HepG2 (cell line): ENCODE measurements at regions not wholly inside any gene's neighbourhood (a gene's known extent, or its start where the extent isn't known, plus 50 kb on each side); places are given as distances from the start of the nearest gene placed in this dataset.

Experiments
- BHLHE40 ChIP-seq: IDR thresholded peaks from 2 replicates; pipeline ENCODE4 v1.6.1; 2011; ENCODE audit warnings: low read length, improper control_type of control experiment
- GLI4 ChIP-seq: sonication (generic); formaldehyde crosslinking; IDR thresholded peaks from 2 replicates; pipeline ENCODE4 v1.5.1; 2020; ENCODE audit warnings: missing genetic modification reagents, mild to moderate bottlenecking, moderate library complexity, borderline replicate concordance
- HOXA7 ChIP-seq: sonication (generic); formaldehyde crosslinking; IDR thresholded peaks from 2 replicates; pipeline ENCODE4 v1.8.1; 2022; ENCODE audit warnings: mild to moderate bottlenecking, missing genetic modification reagents, moderate library complexity
- KLF13 ChIP-seq: sonication (generic); formaldehyde crosslinking; IDR thresholded peaks from 2 replicates; pipeline ENCODE4 v1.4.0; 2020; ENCODE audit warnings: mild to moderate bottlenecking, missing genetic modification reagents
- NBN ChIP-seq: fragments of 450-650 bp; conservative IDR thresholded peaks from 2 replicates; pipeline ENCODE4 v1.6.1; 2017
- POLR2A ChIP-seq, 2 experiments: IDR thresholded peaks; 2 replicates each; pipeline ENCODE4 v1.6.1; 2011; ENCODE audit warnings: low read depth in 2 of 2, low read length in 2 of 2, mild to moderate bottlenecking in 1 of 2, moderate library complexity in 1 of 2; ENCODE audit not compliant: insufficient read depth in 1 of 2
- SOX6 ChIP-seq, 2 experiments: fragments of 450-650 bp in 1 of 2; sonication (generic) in 1 of 2; formaldehyde crosslinking in 1 of 2; IDR thresholded peaks; 2 replicates each; pipeline versions ENCODE4 v1.4.0 to v1.6.1; 2017 to 2020; ENCODE audit warnings: antibody characterized with exemption in 1 of 2, mild to moderate bottlenecking in 1 of 2, missing genetic modification reagents in 1 of 2
- THYN1 ChIP-seq: sonication (generic); formaldehyde crosslinking; IDR thresholded peaks from 2 replicates; pipeline ENCODE4 v1.8.1; 2023; ENCODE audit warnings: low read depth, mild to moderate bottlenecking, moderate library complexity, missing genetic modification reagents, borderline replicate concordance
- ZNF572 ChIP-seq: sonication (generic); formaldehyde crosslinking; IDR thresholded peaks from 2 replicates; pipeline ENCODE4 v1.5.1; 2020; ENCODE audit warnings: mild to moderate bottlenecking, missing genetic modification reagents
- ZNF780A ChIP-seq: sonication (generic); formaldehyde crosslinking; IDR thresholded peaks from 2 replicates; pipeline ENCODE4 v1.8.0; 2022; ENCODE audit warnings: mild to moderate bottlenecking, missing genetic modification reagents, moderate library complexity
- ZSCAN25 ChIP-seq: sonication (generic); formaldehyde crosslinking; IDR thresholded peaks from 2 replicates; pipeline ENCODE4 v1.8.0; 2022; ENCODE audit warnings: mild to moderate bottlenecking, missing genetic modification reagents
- TF ChIP-seq, protein P1 (sequence below): conservative IDR thresholded peaks from 2 replicates; pipeline ENCODE4 v1.6.1; 2018; ENCODE audit warnings: missing genetic modification reagents
- TF ChIP-seq, protein P2 (sequence below): sonication (generic); formaldehyde crosslinking; IDR thresholded peaks from 2 replicates; pipeline ENCODE4 v1.5.0; 2020; ENCODE audit warnings: mild to moderate bottlenecking, missing genetic modification reagents, moderate library complexity
- TF ChIP-seq, protein P3 (sequence below): sonication (generic); formaldehyde crosslinking; IDR thresholded peaks from 2 replicates; pipeline ENCODE4 v1.5.1; 2020; ENCODE audit warnings: mild to moderate bottlenecking, missing genetic modification reagents, moderate library complexity

DNA sequence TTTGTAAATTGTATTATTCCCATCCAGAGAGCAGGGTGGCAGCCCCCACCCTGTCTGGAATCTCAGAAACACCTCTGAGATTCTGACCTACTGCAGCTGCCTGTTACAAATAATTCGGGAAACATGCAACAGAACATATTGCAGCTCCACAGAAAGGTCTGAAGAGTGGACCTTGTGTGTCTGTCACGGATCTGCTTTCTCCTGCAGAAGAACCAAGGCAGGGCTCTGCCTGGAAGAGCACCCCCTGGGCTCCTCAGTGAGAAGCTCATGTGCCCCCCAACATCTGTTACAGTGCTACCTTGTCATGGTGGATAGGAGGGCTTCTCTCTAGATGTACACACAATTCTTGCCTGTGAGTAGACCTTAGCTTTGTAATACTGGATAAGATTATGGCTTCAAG is 286.6 kb upstream of the GATB start:
- TF ChIP-seq, protein P1, sequence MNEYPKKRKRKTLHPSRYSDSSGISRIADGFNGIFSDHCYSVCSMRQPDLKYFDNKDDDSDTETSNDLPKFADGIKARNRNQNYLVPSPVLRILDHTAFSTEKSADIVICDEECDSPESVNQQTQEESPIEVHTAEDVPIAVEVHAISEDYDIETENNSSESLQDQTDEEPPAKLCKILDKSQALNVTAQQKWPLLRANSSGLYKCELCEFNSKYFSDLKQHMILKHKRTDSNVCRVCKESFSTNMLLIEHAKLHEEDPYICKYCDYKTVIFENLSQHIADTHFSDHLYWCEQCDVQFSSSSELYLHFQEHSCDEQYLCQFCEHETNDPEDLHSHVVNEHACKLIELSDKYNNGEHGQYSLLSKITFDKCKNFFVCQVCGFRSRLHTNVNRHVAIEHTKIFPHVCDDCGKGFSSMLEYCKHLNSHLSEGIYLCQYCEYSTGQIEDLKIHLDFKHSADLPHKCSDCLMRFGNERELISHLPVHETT (CRISPR knock-in tag) = no peak
- TF ChIP-seq ZSCAN25 (no peak), POLR2A (IDR thresholded peaks at IDR 0.05; ENCODE audit: insufficient read depth in 1 of 2, low read depth in 2 of 2, low read length in 2 of 2) (no peak), GLI4 (CRISPR knock-in tag) (no peak), SOX6 (IDR thresholded peaks at IDR 0.05) (no peak), SOX6 (CRISPR knock-in tag; IDR thresholded peaks at IDR 0.05) (no peak), NBN (no peak), HOXA7 (CRISPR knock-in tag) (no peak), BHLHE40 (no peak), ZNF780A (CRISPR knock-in tag) (no peak), ZNF572 (CRISPR knock-in tag) (no peak), THYN1 (CRISPR knock-in tag) (no peak), KLF13 (CRISPR knock-in tag) (no peak)
- TF ChIP-seq, protein P2, sequence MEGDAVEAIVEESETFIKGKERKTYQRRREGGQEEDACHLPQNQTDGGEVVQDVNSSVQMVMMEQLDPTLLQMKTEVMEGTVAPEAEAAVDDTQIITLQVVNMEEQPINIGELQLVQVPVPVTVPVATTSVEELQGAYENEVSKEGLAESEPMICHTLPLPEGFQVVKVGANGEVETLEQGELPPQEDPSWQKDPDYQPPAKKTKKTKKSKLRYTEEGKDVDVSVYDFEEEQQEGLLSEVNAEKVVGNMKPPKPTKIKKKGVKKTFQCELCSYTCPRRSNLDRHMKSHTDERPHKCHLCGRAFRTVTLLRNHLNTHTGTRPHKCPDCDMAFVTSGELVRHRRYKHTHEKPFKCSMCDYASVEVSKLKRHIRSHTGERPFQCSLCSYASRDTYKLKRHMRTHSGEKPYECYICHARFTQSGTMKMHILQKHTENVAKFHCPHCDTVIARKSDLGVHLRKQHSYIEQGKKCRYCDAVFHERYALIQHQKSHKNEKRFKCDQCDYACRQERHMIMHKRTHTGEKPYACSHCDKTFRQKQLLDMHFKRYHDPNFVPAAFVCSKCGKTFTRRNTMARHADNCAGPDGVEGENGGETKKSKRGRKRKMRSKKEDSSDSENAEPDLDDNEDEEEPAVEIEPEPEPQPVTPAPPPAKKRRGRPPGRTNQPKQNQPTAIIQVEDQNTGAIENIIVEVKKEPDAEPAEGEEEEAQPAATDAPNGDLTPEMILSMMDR (CRISPR knock-in tag) = no peak
- TF ChIP-seq, protein P3, sequence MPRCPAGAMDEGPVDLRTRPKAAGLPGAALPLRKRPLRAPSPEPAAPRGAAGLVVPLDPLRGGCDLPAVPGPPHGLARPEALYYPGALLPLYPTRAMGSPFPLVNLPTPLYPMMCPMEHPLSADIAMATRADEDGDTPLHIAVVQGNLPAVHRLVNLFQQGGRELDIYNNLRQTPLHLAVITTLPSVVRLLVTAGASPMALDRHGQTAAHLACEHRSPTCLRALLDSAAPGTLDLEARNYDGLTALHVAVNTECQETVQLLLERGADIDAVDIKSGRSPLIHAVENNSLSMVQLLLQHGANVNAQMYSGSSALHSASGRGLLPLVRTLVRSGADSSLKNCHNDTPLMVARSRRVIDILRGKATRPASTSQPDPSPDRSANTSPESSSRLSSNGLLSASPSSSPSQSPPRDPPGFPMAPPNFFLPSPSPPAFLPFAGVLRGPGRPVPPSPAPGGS = no peak
